Panc1 (cell line): ENCODE measurements at regions not wholly inside any gene's neighbourhood (a gene's known extent, or its start where the extent isn't known, plus 50 kb on each side); places are given as distances from the start of the nearest gene placed in this dataset.
"Not testable (repeated sequence)": the region's sequence is repeated elsewhere in the genome, so short reads cannot be mapped to it uniquely, and the experiment has no call there.

Source experiments
- ATAC-seq: fragments of 200-7000 bp; cut with Tn5 transposase; 2 replicates; pipeline ENCODE4 v1.9.1; 2020; ENCODE audit warnings: mild to moderate bottlenecking, moderate library complexity
- BruUV-seq: library from RNA; stranded (reverse); fragments of 400-500 nt; replicated peaks from 2 replicates; lab custom pipeline; 2021; lab: Mats Ljungman, UMichigan
- CTCF ChIA-PET: fragments of 300-600 bp; sonication (Branson Sonifier 250); formaldehyde crosslinking; loops from one replicate; lab custom pipeline; 2022; ENCODE audit warnings: antibody characterized with exemption; lab: Charles Lee
- POLR2A ChIA-PET: fragments of 300-600 bp; sonication (Branson Sonifier 250); formaldehyde crosslinking; loops from one replicate; lab custom pipeline; 2022; ENCODE audit warnings: antibody characterized with exemption; lab: Charles Lee
- DNase-seq: peaks from one replicate; pipeline ENCODE4 v3.0.0-alpha.2; 2010; ENCODE audit warnings: low read depth, low spot score
- H3K27ac ChIP-seq: 2 replicates; pipeline ENCODE4 v1.5.1; 2011; ENCODE audit warnings: mild to moderate bottlenecking, low read length, inconsistent platforms
- H3K27me3 ChIP-seq: fragments of 200-500 bp; sonication (Bioruptor generic); 2 replicates; pipeline ENCODE4 v1.6.0; 2014; ENCODE audit warnings: low read length, inconsistent platforms; ENCODE audit not compliant: control insufficient read depth, insufficient read depth
- H3K36me3 ChIP-seq: fragments of 200-500 bp; sonication (Bioruptor generic); 2 replicates; pipeline ENCODE4 v1.5.1; 2014; ENCODE audit warnings: inconsistent platforms, mild to moderate bottlenecking, low read length, moderate library complexity; ENCODE audit not compliant: control insufficient read depth, insufficient read depth
- H3K4me1 ChIP-seq: 2 replicates; pipeline ENCODE4 v1.5.1; 2011; ENCODE audit warnings: inconsistent platforms, mild to moderate bottlenecking, low read length, moderate library complexity; ENCODE audit not compliant: control insufficient read depth, insufficient read depth
- H3K4me3 ChIP-seq, 2 experiments: 2 replicates each; pipeline ENCODE4 v1.5.1; 2011 to 2012; ENCODE audit warnings: low read depth in 2 of 2, low read length in 2 of 2, mild to moderate bottlenecking in 2 of 2, inconsistent platforms in 1 of 2, moderate library complexity in 1 of 2
- H3K9me3 ChIP-seq: fragments of 200-500 bp; sonication (Bioruptor generic); 2 replicates; pipeline ENCODE4 v1.5.1; 2014; ENCODE audit warnings: low read depth, mild to moderate bottlenecking, inconsistent platforms, low read length, moderate library complexity; ENCODE audit not compliant: control insufficient read depth, insufficient read depth
- POLR2AphosphoS5 ChIP-seq: IDR thresholded peaks from 2 replicates; pipeline ENCODE4 v1.6.1; 2012; ENCODE audit warnings: mild to moderate bottlenecking, low read depth, low read length, moderate library complexity
- REST ChIP-seq, 2 experiments: IDR thresholded peaks; 2 replicates each; pipeline ENCODE4 v1.6.1; 2011 to 2012; ENCODE audit warnings: low read depth in 2 of 2, control low read depth in 1 of 2, low read length in 1 of 2, mild to moderate bottlenecking in 1 of 2, moderate library complexity in 1 of 2; ENCODE audit not compliant: insufficient read depth in 1 of 2
- SIN3A ChIP-seq: IDR thresholded peaks from 2 replicates; pipeline ENCODE4 v1.6.1; 2012; ENCODE audit warnings: low read depth, mild to moderate bottlenecking, low read length, moderate library complexity, borderline replicate concordance; ENCODE audit not compliant: insufficient read depth
- TCF7L2 ChIP-seq: IDR thresholded peaks from 2 replicates; pipeline ENCODE4 v1.6.1; 2011; ENCODE audit warnings: mild to moderate bottlenecking, low read depth, low read length, inconsistent platforms
- in situ Hi-C: cut with HindIII; loops from 2 replicates; pipeline ENCODE4 v1.10.0; 2016; ENCODE audit warnings: low sequenced_read_pairs, low pct_unique_long_range_greater_than_20kb
- intact Hi-C: fragments of 100-400 bp; cut with micrococcal nuclease; formaldehyde crosslinking; loops from one replicate; pipeline ENCODE4 v1.10.0; 2022; ENCODE audit not compliant: unreplicated experiment
- TF ChIP-seq, protein P1 (sequence below): fragments of 450-650 bp; IDR thresholded peaks from 2 replicates; pipeline ENCODE4 v1.5.1; 2017; ENCODE audit warnings: mild to moderate bottlenecking

DNA sequence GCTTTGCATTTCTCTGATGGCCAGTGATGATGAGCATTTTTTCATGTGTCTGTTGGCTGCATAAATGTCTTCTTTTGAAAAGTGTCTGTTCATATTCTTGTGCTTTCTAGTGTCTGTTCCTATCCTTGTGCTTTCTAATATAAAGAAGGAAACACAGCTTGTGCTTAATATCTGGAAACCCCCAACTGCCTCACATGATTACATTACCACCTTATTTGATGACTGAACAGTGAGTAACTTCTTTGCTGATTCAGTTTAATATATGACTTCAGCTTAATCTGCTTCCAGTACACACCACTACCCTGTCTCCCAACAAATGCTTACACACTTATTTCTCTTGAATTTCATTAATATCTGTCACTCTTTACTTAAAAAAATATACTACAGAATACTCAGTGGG lies 835.1 kb downstream of the EDEM1 start:
- Histone ChIP-seq H3K36me3 (no peaks in the 10 kb centered on the region), H3K4me1 (no peaks in the 10 kb centered on the region), H3K4me3 (no peak overlapping the region), H3K27me3 (no peaks in the 10 kb centered on the region), H3K9me3 (no peaks in the 10 kb centered on the region), H3K27ac (no peak overlapping the region)
- ATAC-seq (no peak), DNase-seq (no peak)
- ChIA-PET POLR2A (no interaction called here), CTCF (no interaction called here)
- intact Hi-C loops, result no loop called here
- BruUV-seq, result no TSS peak
- TF ChIP-seq TCF7L2 (no peak), POLR2AphosphoS5 (no peak)
- in situ Hi-C loops, result no loop called here

DNA sequence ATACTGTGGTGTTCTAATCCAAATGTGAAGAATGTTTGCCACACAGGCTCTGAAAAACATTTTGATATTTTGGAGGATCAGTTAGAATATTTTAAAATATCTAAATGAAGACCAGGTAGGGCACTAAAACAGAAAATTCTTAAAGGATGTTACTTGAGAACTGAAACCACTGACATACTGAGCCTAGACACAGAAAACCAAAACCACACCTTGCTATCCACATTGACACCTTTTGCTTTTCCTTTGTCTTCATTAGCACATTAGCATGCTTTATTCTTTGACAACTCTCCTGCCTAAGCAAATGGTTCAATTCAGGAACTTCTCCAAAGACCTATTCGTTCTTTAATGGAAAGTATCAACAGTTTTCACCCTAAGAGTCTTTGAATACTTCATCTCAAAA lies 835.9 kb upstream of the GRM7 start:
- ChIA-PET CTCF (no interaction called here), POLR2A (no interaction called here)
- Histone ChIP-seq H3K27me3 (no peaks in the 10 kb centered on the region), H3K27ac (no peak overlapping the region), H3K4me1 (no peaks in the 10 kb centered on the region), H3K36me3 (no peaks in the 10 kb centered on the region), H3K4me3 (no peak overlapping the region), H3K9me3 (no peaks in the 10 kb centered on the region)
- no peak for TF ChIP-seq SIN3A
- ATAC-seq (no peak), DNase-seq (no peak)
- no TSS peak for BruUV-seq
- intact Hi-C loops (no loop called here), in situ Hi-C loops (no loop called here)

GRCh38 chr3:6030648-6031047 lies 830.3 kb upstream of the GRM7 start:
- H3K4me1 ChIP-seq, intact Hi-C loops, H3K27ac ChIP-seq, DNase-seq, H3K27me3 ChIP-seq, ATAC-seq, CTCF ChIA-PET, H3K36me3 ChIP-seq, in situ Hi-C loops, BruUV-seq, H3K4me3 ChIP-seq, POLR2A ChIA-PET, H3K9me3 ChIP-seq: not testable (repeated sequence)

GRCh38 chr3:6035626-6036025 lies 825.3 kb upstream of the GRM7 start:
- TF ChIP-seq, protein P1, sequence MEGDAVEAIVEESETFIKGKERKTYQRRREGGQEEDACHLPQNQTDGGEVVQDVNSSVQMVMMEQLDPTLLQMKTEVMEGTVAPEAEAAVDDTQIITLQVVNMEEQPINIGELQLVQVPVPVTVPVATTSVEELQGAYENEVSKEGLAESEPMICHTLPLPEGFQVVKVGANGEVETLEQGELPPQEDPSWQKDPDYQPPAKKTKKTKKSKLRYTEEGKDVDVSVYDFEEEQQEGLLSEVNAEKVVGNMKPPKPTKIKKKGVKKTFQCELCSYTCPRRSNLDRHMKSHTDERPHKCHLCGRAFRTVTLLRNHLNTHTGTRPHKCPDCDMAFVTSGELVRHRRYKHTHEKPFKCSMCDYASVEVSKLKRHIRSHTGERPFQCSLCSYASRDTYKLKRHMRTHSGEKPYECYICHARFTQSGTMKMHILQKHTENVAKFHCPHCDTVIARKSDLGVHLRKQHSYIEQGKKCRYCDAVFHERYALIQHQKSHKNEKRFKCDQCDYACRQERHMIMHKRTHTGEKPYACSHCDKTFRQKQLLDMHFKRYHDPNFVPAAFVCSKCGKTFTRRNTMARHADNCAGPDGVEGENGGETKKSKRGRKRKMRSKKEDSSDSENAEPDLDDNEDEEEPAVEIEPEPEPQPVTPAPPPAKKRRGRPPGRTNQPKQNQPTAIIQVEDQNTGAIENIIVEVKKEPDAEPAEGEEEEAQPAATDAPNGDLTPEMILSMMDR, result no peak
- TF ChIP-seq POLR2AphosphoS5 (no peak), TCF7L2 (no peak), REST (IDR thresholded peaks at IDR 0.05; ENCODE audit: insufficient read depth in 1 of 2, low read depth in 2 of 2, low read length in 1 of 2) (no peak), SIN3A (no peak)
- ChIA-PET CTCF (no interaction called here), POLR2A (no interaction called here)
- H3K4me3 ChIP-seq, result no peak overlapping the region
- H3K4me1 ChIP-seq, result no peaks in the 10 kb centered on the region
- no peaks in the 10 kb centered on the region for H3K27me3 ChIP-seq
- intact Hi-C loops (no loop called here), in situ Hi-C loops (no loop called here)
- no peaks in the 10 kb centered on the region for H3K9me3 ChIP-seq
- H3K27ac ChIP-seq, result no peak overlapping the region
- ATAC-seq, result no peak
- DNase-seq, result no peak
- no peaks in the 10 kb centered on the region for H3K36me3 ChIP-seq
- BruUV-seq, result no TSS peak
